ENCODE measurements at regions not wholly inside any gene's neighbourhood (a gene's known extent, or its start where the extent isn't known, plus 50 kb on each side); places are given as distances from the start of the nearest gene placed in this dataset.
"Not testable (repeated sequence)": the region's sequence is repeated elsewhere in the genome, so short reads cannot be mapped to it uniquely, and the experiment has no call there.

DNA sequence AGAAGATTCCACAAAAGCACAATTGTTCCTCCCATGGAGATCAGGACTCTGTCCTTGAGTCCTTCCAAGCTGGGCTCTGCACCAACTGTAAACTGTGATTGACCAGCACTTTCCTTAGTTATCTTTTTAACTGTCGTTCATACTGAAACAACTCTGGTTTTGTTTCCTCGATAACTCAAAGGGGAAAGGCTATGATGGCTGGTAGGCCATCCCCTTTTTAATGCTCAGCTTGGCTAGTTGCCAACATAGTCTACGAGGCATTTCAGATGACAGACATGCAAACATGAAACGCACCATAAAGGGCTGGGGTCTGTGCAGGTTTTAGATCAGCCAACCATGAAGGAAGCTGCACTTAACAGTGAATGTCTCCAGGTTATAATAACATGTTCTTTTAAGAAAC is 497.1 kb upstream of the ARID1B start:
- no peak for DNase-seq (ENCODE audit: low read depth)

DNA sequence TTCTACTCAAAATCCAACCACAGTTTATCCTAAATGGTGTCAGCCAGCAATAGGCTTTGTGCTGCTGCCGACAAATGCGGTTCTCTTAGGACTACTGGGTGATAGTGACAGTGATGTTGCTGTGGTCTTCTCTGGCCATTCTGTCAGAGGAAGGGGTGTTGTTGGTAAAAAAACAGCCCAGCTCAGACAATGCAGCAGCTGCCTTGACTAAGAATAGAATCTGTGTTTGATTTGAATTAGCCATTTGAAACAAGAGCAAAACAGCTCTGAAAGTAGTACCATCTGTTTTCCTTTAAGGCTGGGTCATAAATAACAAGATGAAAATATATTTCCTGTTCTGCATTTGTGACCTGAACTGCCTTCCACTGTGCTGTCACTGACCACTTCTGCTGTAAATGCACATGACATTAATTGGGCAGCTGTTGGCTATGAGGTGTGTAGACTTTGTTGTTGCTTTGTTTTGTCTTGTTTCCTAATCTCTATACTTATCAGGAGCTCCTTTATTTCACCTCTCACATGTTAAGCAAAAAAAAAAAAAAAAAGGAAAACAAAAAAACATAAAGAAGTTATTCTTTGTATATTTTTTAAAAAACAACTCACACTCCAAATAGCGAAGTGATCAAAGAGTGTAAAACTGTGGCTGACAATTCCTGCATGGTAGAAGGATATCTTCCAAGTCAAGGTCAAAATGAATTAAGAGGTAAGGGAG is 497.8 kb upstream of the ARID1B start:
- no peak for DNase-seq (ENCODE audit: low read depth)

DNA sequence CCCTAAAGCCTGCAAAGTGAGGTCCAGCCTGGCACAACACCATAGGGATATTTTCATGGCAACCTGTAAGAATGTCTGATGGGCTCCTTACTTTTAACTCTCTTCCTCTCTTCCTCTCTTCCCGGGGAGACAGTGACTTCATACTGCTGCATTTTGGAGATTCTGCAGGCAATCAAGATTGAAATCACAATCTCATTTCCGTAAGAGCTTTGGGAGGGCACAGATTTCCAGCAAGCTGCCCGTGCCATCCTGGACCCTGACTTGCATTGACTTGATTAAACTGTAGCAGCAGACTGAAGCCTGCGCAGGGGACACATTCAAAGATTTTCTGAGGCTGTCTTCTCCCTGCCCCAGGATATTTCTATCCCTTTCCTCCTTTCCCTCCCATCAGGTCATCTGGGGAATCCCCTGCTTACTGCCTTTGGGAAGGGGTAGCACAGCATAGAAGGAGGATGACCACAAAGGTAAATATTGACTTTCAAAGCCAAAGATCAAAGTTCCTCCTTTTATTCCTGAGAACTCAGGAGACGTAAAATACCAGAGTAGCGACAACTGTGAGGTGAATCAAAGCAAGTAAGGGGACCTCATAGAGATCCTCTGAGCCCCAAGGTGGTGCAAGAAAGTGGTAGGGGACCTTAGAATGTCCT is 504.0 kb upstream of the ARID1B start:
- no peak for DNase-seq (ENCODE audit: low read depth)

DNA sequence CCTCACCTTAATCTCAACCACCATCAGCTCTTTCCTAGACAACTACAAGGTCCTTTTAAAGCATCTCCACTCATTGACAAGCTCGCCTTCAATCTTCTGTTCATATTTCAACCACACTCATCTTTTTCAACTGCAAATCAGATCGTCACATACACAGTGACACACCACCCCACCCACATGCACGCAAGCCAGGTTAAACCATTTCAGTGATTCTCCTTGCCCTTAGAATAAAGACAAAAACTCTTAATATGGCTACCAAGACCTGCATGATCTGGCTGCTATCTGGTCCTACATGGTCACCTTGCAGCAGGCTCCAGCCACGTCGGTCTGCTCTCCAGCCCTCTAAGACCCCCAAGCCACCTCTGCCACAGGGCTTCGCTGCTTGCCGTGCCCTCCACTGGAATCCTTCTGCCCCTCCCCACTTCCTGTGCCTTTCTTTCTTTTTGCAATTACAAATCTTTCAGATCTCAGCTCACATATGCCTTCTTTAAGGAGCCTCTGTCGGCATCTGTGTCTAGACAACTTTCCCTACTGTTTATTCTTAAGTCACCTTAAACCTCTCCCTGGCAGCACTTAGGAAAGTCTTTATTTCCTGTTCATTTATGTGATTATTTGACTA is 507.3 kb upstream of the ARID1B start:
- DNase-seq (ENCODE audit: low read depth), result no peak

DNA sequence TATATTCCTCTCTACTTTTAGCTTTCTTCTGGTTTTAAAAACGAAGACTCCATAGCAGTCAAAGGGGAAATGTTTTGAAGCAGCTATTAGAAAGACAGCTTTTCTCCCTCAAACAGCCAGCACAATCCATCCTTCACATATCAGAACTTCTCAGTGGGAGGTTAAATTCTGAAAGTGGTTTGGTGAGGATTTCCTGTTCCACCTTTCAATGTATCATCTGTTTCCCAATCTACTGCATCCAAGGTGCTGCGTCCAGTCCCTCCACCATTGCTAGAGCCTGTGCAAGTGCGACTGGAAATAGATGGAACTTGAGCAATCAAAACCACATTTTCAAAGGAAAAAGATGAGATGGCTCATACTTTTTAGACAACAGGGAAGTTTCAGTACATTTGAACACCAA is 508.3 kb upstream of the ARID1B start:
- no peak for DNase-seq (ENCODE audit: low read depth)

DNA sequence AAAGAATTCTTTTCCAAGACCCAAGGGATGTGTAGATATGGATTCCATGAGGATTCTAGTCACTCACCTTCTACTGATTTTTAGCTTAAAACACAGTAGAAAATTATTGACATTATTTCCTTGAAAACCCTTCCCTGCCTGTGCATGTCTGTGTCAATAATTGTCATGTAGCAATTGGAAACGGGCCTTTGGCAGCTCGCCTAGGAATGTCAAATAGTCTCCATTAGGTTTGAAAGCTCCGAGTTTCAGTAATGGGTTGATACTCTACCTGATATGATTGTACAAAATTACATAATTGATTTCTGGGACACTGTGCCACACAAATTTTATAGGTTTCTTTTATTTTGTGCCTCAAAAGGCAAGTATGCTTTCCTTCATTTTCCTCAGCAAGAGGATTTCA is 515.2 kb upstream of the ARID1B start:
- no peak for DNase-seq (ENCODE audit: low read depth)

DNA sequence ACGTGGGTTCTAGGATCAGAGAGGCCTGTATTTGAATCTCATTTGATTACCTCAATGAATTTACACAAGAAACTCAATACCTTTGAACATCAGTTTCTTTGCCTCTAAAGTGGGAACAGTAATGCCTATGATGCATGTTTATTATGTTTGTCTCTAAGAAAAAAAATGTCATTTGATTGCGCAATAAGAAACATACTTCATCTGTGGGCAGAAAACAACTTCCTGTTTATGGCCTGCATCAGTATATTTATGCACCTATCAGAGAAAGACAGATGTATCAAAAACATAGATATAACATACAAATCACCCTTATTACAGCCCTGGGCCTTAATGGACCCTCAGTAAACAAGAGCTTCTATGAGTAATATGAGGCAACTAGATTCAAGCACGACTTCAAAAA is 516.4 kb upstream of the ARID1B start:
- DNase-seq (ENCODE audit: low read depth), result no peak

DNA sequence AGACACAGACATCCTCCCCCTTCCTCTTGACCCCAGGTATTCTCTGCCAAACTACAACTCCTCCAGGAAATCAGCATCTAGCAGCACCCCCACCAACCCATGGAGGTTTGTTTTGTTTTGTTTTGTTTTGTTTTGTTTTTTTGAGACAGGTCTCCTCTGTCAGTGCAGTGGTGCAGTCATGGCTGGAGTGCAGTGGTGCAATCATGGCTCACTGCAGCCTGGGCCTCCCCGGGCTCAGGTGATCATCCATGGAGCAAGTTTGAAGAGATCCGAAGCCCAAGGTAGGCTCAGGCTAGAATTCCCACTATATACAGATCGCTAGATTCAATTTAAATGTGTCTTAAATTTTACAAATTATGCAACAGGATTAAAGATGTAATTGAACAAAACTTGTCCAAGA is 518.2 kb upstream of the ARID1B start:
- DNase-seq (ENCODE audit: low read depth), result no peak

DNA sequence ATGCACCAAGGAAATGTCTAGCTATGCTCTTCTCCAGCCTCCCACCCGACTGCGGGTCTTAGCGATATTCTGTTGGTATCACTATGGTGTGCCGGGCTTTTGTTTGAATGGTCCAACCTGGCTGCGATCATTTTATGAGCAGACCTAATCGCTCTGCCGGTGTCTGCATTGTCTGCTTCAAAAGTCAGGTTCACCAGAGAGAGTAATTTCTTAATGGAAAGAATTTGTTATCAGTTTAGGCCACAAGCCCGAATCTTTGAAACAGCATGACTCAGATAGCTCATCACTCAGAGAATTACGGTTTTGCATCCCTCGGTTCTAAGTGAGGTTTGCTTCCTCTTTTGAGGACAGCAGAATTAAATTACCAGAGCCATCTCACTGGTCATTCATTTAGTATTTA is 521.0 kb upstream of the ARID1B start:
- no peak for DNase-seq (ENCODE audit: low read depth)

DNA sequence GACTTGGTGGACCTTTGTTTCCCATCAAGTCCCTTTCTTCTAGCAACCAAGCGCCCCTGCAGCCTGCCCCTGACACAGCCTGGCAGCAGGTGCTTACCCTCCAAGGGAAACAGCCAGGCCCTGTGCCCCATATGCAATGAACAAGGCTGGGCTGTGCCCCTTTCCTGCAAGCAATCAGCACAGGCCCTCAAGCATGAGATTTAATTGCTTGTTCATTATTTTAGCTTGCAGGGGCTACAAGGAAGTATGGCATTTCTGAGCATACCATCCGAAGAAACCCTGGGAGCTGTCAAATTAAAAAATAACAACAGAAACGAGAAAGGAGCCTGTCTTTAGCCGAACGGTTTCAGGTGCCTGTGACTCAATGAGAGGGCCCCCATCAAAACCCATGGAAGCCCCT is 522.9 kb upstream of the ARID1B start:
- DNase-seq (ENCODE audit: low read depth), result no peak

DNA sequence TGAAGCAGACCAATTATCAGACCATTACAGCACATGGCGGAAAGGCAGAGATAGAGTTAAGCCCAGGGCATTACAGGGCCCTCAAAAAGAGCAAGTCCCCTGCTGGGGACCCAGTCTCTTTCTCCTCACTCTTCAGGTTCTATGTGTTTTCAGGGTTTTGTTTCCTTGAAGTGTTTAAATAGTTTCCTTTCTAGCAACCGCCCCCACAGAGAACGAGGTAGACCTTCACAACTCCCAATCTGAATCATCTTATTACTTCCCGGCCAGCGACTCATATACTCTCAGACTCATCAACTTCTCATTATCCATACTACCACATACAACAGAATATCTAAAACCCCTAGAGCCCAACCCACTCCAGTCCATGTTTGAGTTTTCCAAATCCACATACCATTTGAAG is 526.6 kb upstream of the ARID1B start:
- no peak for DNase-seq (ENCODE audit: low read depth)

DNA sequence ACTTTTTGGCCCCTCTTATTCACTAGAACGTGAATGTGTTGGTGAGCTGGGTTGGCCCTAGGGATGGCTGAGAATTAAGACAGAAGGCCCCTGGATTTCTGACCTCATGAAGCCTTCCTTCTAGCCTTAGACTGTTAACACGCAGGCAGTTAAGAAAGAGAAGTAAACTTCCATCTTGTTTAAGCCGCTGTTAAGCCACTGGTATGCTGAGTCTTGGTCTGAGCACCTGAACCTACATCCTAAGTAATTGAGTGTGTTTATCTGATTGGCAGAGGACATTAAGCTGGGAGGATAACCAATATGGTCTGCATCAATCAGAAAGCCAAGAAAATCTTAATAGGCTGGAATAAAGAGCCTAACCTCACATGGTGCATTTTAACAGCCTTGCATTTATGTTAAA is 535.0 kb upstream of the ARID1B start:
- DNase-seq (ENCODE audit: low read depth), result no peak

DNA sequence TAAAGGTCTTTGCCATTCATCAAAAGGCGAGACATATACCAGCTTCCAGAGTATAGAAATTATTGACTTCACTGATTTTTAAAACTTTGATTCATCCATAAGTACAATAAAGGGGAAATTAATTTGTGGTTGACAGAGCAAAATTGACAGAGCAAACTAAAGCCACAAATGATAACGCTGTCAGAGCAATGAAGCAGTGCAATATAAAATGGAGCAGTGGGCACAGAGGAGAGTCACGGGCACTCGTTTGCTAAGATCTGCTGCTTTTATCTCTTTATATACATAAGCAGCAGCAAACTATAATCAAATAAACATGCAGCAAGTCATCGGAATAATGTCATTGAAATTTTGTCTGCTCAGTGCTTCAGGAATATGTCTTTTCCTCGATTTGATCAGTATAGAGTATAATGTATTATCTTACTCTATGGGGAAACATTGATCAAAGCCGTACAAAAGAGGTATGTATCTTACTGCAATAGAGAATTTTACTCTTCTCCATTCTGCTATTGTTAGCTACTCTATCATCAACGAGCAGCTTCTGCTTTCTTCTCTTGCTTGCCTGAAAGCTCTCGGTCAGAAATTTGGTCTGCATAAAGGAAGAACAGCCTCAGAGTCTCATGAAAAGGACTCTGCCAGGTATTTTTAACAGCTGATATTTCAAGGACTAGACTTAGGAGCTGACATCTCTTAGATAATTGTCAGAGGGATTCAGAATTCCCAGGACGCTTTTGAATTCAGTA is 546.0 kb upstream of the ARID1B start:
- no peak for DNase-seq (ENCODE audit: low read depth)

DNA sequence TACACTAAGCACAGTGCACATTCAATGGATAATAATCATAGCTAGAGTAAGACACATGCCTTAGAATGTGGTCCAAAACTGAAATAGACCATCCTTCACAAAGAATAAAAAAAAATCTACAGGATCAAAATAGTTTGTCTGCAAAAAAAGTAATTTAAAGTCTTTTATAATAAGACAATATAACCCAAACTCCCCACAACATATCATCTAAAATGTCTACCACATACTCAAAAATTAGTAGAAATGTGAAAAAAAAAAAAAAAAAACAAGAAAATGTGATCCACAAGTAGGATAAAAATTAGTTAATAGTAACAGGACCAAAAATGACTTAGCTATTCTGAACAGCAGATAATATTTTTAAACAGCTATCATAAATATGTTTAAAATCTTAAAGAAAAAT is 557.2 kb upstream of the ARID1B start:
- DNase-seq (ENCODE audit: low read depth), result no peak

DNA sequence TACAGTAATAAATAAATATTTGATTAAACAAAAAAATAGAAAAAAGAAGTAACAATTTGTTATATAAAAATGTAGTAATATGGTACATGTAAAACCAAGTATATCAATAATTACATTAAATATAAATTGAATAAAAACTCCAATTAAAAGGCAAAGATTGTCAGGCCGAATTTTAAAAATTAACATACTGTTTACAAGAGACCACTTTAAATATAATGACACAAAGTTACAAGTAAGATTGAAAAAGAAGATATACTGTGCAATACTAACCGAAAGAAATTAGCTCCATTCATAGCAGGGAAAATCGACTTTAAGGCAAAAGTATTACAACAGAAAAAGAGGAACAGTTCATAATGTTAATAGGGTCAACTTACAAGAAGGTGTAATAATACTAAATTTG is 571.5 kb upstream of the ARID1B start:
- DNase-seq (ENCODE audit: low read depth), result no peak

DNA sequence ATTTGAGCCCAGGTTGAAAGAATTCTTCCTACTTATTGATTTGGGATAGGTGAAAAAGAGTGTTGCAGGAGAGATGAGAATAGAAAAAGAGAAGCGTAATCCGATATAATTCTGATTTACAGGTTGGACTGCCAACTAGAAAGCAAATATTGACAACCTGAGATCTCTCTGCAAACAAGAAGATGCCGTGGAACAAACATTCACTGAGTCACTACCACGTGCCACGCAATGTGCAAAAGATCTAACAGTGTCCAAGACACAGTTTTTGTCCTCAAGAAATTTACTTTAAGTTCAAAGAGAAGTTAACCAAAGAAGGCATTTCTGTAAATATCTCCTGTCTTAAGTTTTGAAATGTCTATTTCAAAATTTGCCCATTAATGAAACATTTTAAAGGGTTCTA is 578.0 kb upstream of the ARID1B start:
- no peak for DNase-seq (ENCODE audit: low read depth)

DNA sequence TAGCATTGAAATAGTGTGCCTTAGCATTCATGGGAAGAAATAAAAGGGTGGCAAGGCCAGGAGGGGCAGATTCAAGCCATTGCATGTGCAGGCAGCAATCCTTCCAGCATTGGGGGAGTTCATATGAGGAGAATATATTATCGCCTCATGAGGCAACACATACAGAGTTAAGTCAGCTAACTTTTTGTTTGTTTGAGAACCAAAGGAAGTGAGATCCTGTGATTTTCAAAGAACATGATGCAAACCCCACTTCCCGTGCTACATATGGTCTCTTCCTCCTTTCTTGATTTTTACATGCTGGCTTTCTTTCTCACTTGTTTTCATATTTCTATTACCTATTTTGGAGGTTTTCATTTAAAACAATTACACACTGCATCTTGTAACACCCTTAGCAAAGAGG is 579.7 kb upstream of the ARID1B start:
- DNase-seq (ENCODE audit: low read depth), result no peak

DNA sequence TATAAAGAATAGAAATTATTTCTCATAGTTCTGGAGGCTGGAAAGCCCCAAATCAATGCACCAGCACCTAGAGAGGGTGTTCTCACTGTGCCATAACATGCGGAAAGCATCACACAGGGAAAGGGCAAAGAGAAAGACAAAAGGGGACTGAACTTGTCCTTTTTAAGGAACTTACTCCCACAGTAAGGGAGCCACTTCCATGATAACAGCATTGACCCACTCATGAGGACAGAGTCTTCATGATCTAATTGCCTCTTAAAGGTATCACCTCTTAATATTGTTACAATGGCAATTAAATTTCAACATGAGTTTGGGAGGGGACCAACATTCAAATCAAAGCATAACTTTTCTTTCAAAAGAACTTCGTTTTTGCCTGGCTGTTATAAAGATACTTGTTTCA is 582.2 kb upstream of the ARID1B start:
- no peak for DNase-seq (ENCODE audit: low read depth)

DNA sequence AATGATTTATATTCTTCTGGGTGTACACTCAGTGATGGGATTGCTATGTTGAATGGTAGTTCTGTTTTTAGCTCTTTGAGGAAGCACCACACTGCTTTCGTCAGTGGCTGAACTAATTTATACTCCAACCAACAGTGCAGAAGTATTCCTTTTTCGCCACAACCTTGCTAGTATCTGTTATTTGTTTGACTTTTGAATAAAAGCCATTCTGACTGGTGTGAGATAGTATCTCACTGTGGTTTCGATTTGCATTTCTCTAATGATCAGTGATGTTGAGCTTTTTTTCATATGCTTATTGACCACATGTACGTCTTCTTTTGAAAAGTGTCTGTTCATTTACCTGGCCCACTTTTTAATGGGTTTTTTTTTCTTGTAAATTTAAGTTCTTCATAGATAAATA is 583.8 kb upstream of the ARID1B start:
- no peak for DNase-seq (ENCODE audit: low read depth)

DNA sequence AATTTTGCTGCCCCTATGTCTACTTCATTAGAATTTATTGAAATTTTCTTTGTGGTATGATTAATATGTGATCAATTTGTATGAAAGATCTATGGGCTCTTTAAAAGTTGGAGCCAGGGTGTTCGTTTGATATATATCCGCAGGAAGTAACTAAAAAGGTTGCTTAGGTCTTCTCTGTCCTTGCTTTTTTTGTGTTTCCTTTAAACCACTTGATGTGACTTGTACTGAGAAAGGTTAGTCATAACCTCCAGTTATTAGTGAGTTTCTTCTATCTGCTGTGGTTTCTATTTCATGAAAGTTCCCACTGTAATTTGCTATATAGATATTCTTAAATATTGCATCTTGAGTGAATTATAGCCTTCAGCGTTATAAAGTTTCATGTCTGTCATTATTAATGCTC is 585.3 kb upstream of the ARID1B start:
- no peak for DNase-seq (ENCODE audit: low read depth)

DNA sequence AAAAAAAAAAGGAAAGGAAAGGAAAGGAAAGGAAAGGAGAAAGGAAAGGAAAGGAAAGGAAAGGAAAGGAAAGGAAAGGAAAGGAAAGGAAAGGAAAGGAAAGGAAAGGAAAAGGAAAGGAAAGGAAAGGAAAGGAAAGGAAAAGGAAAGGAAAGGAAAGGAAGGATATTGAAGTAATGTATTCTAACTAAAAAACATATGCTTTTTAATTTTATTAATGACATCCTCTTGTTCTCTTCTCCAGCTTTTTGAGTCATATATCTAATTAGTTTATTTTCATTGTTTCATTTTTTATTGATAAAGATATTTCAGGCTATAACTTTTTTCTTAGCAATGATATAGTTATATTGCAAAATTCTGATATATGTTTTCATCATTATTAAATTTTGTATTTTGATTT is 585.8 kb upstream of the ARID1B start:
- not testable (repeated sequence) for DNase-seq (ENCODE audit: low read depth)

DNA sequence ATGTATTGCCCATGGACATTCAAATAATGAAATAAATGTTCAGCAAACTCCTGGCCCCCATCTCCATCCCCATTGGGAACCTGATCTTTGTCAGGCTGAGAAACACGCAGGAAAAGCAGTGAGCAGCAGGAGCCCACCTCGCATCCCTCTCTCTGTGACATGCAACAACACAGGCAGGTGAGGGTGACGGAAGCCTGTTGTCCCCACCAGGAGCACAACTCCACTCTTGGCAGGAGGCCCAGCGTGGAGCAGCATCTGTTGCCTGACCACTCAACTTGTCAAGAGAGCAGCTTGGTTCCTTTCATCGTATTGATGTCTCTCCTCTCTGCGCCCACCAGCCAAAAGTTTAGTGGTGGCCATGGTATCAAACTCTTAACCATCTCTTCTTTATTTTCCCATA is 586.9 kb upstream of the ARID1B start:
- no peak for DNase-seq (ENCODE audit: low read depth)

DNA sequence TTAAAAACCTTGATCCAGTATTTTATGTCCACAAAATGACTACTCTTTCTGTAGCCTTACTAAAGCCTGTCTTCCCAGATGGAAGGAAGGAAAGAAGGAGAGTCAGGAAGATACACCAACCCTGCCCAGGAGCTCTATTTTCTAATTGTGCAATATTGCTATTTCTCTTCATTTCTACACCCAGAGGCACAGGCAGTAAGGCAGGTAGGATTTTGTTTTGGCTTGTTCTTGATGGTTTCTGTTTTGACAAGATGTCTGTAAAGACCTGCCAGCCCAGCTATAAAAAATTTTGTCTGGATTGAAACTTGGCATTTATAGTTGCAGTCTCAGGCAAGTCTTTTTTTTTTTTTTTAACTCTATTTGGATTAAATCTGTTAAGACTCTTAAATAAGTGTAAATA is 587.5 kb upstream of the ARID1B start:
- no peak for DNase-seq (ENCODE audit: low read depth)
